VCaP (cell line): ENCODE measurements at regions not wholly inside any gene's neighbourhood (a gene's known extent, or its start where the extent isn't known, plus 50 kb on each side); places are given as distances from the start of the nearest gene placed in this dataset.

Experiments
- H3K27ac ChIP-seq: fragments of 450-650 bp; 2 replicates; pipeline ENCODE4 v1.5.1; 2017
- CTCF ChIP-seq: fragments of 450-650 bp; conservative IDR thresholded peaks from 2 replicates; pipeline ENCODE4 v1.5.1; 2017; ENCODE audit warnings: mild to moderate bottlenecking, moderate library complexity

- no peak for TF ChIP-seq CTCF
Measured at GRCh38 chr10:33100781-33101391, 142.9 kb upstream of the ITGB1 start.

GRCh38 chr10:33099748-33100147 lies 141.7 kb upstream of the ITGB1 start:
- no peak for TF ChIP-seq CTCF

More at GRCh38 chr10:33100781-33101391, 142.9 kb upstream of the ITGB1 start:
- H3K27ac ChIP-seq = no peak overlapping the region

GRCh38 chr10:33098951-33099663 lies 141.1 kb upstream of the ITGB1 start:
- TF ChIP-seq CTCF = no peak
- no peak overlapping the region for H3K27ac ChIP-seq

More at GRCh38 chr10:33099748-33100147, 141.7 kb upstream of the ITGB1 start:
- no peak overlapping the region for H3K27ac ChIP-seq

DNA sequence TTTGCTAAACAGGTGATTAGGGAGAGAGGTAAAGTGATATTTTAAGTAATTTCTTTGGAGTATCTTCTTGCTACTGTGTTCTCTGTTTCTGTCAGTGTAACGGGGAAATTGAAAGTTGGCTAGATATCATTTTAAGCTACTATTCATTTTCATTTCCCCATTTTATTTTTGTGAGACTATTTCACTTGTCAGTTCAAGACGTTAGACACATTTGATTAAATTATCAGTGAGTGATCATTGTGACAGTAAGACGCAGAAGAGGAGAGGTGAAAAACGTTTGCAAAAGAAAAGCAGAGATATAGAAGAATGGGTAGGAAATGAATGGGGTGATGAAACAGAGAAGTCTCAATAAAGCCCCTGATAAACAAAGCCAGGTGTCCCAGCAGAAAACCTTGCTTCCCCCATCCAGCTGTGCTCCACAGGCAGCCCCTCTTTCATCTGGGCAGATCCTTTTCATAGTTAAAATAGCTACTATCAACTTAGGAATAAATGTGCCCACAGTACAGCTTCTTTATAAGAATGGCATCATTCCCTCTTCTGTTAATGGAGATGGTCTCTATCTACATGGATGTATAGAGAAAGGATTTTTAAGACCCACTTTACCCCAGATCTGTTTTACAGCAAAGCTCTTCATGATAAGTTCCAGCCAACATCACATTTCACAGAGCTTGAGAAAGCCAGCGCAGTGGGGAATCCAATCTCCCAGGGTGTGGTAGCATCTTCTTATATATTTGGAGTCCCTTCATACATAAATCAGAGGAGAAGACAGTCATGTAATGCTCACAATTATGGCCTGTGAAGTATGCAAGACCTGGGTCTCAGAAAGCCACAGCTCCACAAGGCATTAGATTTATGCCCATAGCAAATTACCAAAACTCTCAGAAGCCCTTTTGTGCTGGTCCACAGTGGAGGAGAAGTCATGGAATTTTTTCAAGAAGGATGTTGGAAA lies 138.1 kb upstream of the ITGB1 start:
- H3K27ac ChIP-seq = no peak overlapping the region
- TF ChIP-seq CTCF = no peak

DNA sequence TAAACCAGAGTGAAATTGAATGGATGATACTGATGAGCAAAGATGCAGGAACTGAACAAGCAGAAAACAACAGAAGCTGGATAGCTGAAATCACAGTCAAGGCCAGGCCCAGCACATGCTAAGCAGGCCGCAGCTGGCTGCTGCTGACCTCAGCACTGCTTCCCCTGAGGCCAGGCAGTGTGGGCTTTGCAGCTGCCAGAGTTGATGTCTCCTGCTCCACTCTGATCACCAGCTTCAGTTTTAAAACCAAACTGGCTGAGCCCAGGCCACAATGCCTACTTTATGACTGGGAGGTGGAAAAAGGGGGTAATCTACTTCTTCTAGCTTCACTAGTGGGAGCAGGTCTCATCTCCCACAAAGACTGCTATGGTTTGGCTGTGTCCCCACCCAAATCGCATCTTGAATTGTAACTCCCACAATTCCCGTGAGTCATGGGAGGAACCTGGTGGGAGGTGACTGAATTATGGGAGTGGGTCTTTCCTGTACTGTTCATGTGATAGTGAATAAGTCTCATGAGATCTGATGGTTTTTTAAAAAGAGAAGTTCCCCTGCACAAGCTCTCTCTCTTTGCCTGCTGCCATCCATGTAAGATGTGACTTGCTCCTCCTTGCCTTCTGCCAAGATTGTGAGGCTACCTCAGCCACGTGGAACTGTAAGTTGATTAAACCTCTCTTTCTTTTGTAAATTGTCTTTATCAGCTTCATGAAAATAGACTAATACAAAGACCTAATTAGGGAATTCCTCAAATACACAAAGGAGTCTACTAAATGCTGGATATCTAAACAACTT lies 136.4 kb upstream of the ITGB1 start:
- no peak overlapping the region for H3K27ac ChIP-seq
- TF ChIP-seq CTCF = no peak

DNA sequence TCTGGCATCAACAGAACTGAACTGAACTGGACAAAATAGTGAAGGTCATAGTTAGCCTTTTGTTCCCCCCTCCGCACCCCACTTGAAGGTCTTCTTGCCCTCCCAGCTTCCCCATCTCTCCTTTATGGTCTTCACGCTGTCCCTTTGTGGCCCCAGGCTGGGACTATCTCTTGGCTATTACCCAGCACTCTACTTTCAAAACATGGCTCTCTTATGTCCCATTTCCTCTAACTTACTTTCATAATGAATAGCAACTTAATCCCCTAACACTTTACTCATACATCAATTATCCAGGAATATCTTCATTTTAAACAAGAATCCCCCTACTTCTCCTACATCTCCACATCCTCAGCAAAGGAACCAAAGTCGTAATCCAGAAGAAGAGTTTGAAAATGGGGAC lies 135.3 kb upstream of the ITGB1 start:
- H3K27ac ChIP-seq = no peak overlapping the region

More for the DNA sequence above, 135.3 kb upstream of the ITGB1 start:
- no peak for TF ChIP-seq CTCF
